ENCODE measurements at regions not wholly inside any gene's neighbourhood (a gene's known extent, or its start where the extent isn't known, plus 50 kb on each side); places are given as distances from the start of the nearest gene placed in this dataset.

DNA sequence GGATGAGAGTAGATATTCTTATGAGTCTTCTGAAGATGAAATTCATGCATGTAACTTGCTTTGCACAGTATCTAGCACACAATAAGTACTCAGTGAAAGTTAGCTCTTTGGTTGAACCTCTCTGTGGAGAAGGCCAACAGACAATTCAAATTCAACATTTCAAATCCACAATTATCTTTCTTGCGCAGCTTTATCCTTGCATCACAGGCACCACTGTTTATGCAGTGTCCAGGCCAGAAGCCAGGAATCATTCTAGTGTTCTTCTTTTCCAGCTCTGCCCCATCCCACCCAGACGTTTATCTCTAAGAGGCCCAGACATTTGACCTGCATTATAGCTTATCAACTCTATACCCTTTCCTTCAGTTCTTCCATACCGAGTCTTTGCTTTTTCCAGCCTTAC lies 254.7 kb upstream of the OBI1 start:
- TF ChIP-seq EZH2 (IDR thresholded peaks at IDR 0.05; ENCODE audit: insufficient read depth, poor library complexity, severe bottlenecking) (no peak), EZH2phosphoT487 (IDR thresholded peaks at IDR 0.05; ENCODE audit: insufficient read depth, low read depth) (no peak)
